Heart left ventricle (tissue), 13 donors: ENCODE measurements at regions not wholly inside any gene's neighbourhood (a gene's known extent, or its start where the extent isn't known, plus 50 kb on each side); places are given as distances from the start of the nearest gene placed in this dataset.

ENCODE experiments used
- CTCF ChIP-seq, 12 donors: fragments of 200-600 bp; sonication (generic) in 4 of 12; IDR thresholded peaks; one replicate each; pipeline versions ENCODE4 v1.5.0 to v1.8.0; 2018 to 2022; ENCODE audit warnings: antibody characterized with exemption in 12 of 12, mild to moderate bottlenecking in 5 of 12
- POLR2A ChIP-seq, 2 donors: fragments of 450-650 bp; IDR thresholded peaks; one replicate each; pipeline ENCODE4 v1.6.1; 2017; ENCODE audit warnings: antibody characterized with exemption in 2 of 2, mild to moderate bottlenecking in 2 of 2, moderate library complexity in 2 of 2
- donor health status: ischemic (EF 13 %, LVEDD 7.1; RV severe dilation, severe dysfunction).
- donor health status: DM: no; HTN: yes; CAD: no.
- donor health status: DM: no; HTN: no; CAD: no.
- donor health status: ischemic (EF 25% LVEDD 6.9; RV normal size, moderate dysfunction).
- donor health status: ischemic (EF 25% LVEDD 5.7; RV mildly dilated, moderate dysfunction).
- donor health status: ischemic (EF 35%, LVEDD 5.7; RV mildly dilated, moderate dysfunction).
- donor health status: nonischemic (EF 11% LVEDD 7.7; RV severe dilation, severe dysfunction).
- donor health status: DM: yes; HTN: yes; CAD: no.
- donor health status: PGD.
- donor health status: ischemic (EF 29% LVEDD 5.4; RV normal size, mild dysfunction).
- donor health status: nonischemic (EF 23%, LVEDD 6.1; RV moderate dilation, normal function).

GRCh38 chr9:89760123-89760522, 155.3 kb downstream of the GADD45G start:
- no peak for TF ChIP-seq CTCF (IDR thresholded peaks at IDR 0.05)
- TF ChIP-seq POLR2A (IDR thresholded peaks at IDR 0.05): no peak
